GM23248 (cell line): ENCODE measurements at regions not wholly inside any gene's neighbourhood (a gene's known extent, or its start where the extent isn't known, plus 50 kb on each side); places are given as distances from the start of the nearest gene placed in this dataset.

Experiments used
- EZH2 ChIP-seq: fragments of 200-600 bp; sonication (generic); IDR thresholded peaks from 2 replicates; pipeline ENCODE4 v1.6.1; 2018; ENCODE audit warnings: antibody characterized with exemption, mild to moderate bottlenecking; ENCODE audit not compliant: insufficient read depth, poor library complexity, severe bottlenecking
- EZH2phosphoT487 ChIP-seq: fragments of 200-600 bp; sonication (generic); IDR thresholded peaks from 2 replicates; pipeline ENCODE4 v1.6.1; 2018; ENCODE audit warnings: antibody characterized with exemption, moderate library complexity, mild to moderate bottlenecking, low read depth; ENCODE audit not compliant: insufficient read depth

- no peak for TF ChIP-seq EZH2
- TF ChIP-seq EZH2phosphoT487 = no peak
Measured at GRCh38 chr4:100933628-100934027, 413.7 kb downstream of the PPP3CA start.
